KMS-11 (cell line): ENCODE measurements at regions not wholly inside any gene's neighbourhood (a gene's known extent, or its start where the extent isn't known, plus 50 kb on each side); places are given as distances from the start of the nearest gene placed in this dataset.

ENCODE experiments used
- H2AFZ ChIP-seq: fragments of 200-600 bp; sonication (generic); 2 replicates; pipeline ENCODE4 v1.6.1; 2016; ENCODE audit warnings: antibody characterized with exemption, mixed run types, low read depth
- H3K27ac ChIP-seq: fragments of 200-600 bp; sonication (generic); 2 replicates; pipeline ENCODE4 v1.6.1; 2016; ENCODE audit warnings: mild to moderate bottlenecking, mixed run types
- H3K27me3 ChIP-seq: fragments of 200-600 bp; sonication (generic); 2 replicates; pipeline ENCODE4 v1.6.1; 2017; ENCODE audit warnings: mild to moderate bottlenecking, low read depth, mixed run types, moderate library complexity; ENCODE audit not compliant: insufficient read depth
- H3K36me3 ChIP-seq: fragments of 200-600 bp; sonication (generic); 2 replicates; pipeline ENCODE4 v1.6.1; 2017; ENCODE audit warnings: mild to moderate bottlenecking, mixed run types; ENCODE audit not compliant: insufficient read depth
- H3K4me1 ChIP-seq: fragments of 200-600 bp; sonication (generic); 2 replicates; pipeline ENCODE4 v1.6.1; 2016; ENCODE audit warnings: mild to moderate bottlenecking, low read depth, mixed run types; ENCODE audit not compliant: poor library complexity, severe bottlenecking
- H3K4me2 ChIP-seq: fragments of 200-600 bp; sonication (generic); 2 replicates; pipeline ENCODE4 v1.7.0; 2016; ENCODE audit warnings: mild to moderate bottlenecking, mixed run types
- H3K4me3 ChIP-seq: fragments of 200-600 bp; sonication (generic); IDR thresholded peaks from 2 replicates; pipeline ENCODE4 v1.6.1; 2017; ENCODE audit warnings: low read depth, low read length, mixed read lengths; ENCODE audit not compliant: insufficient read depth
- H3K79me2 ChIP-seq: fragments of 200-600 bp; sonication (generic); 2 replicates; pipeline ENCODE4 v1.6.1; 2016; ENCODE audit warnings: low read depth, mixed run types; ENCODE audit not compliant: insufficient read depth
- H3K9ac ChIP-seq: fragments of 200-600 bp; sonication (generic); 2 replicates; pipeline ENCODE4 v1.6.1; 2016; ENCODE audit warnings: mild to moderate bottlenecking, mixed run types
- H4K20me1 ChIP-seq: fragments of 200-600 bp; sonication (generic); 2 replicates; pipeline ENCODE4 v1.6.1; 2016; ENCODE audit warnings: mild to moderate bottlenecking, mixed run types; ENCODE audit not compliant: insufficient read depth
- TF ChIP-seq, protein P1 (sequence below): fragments of 200-600 bp; sonication (generic); conservative IDR thresholded peaks from 2 replicates; pipeline ENCODE4 v1.6.1; 2017; ENCODE audit warnings: low read depth, mild to moderate bottlenecking, antibody characterized with exemption, low read length, moderate library complexity, mixed read lengths

DNA sequence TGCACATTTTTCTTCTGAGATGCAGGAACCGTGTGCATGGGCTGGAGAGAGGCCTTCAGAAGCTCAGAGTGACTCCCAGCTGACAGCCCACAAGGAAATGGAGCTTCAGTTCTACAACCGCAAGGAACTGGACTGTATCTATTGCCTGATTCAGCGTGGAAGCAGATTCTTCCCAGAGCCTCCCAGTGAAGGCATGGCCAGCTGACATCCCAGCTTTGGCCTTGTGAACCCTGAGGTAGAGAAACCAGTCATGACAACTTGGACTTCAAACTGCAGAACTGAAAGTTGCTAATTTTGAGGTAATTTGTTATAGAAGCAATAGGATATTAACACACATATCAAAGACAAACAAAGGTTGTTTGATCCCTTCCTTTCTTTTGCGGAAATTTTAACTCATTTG, 94.3 kb upstream of the NOX3 start:
- H3K36me3 ChIP-seq, result no peaks in the 10 kb centered on the region
- H3K9ac ChIP-seq, result no peak overlapping the region
- no peak overlapping the region for H3K4me2 ChIP-seq
- H3K79me2 ChIP-seq, result no peaks in the 10 kb centered on the region
- TF ChIP-seq, protein P1, sequence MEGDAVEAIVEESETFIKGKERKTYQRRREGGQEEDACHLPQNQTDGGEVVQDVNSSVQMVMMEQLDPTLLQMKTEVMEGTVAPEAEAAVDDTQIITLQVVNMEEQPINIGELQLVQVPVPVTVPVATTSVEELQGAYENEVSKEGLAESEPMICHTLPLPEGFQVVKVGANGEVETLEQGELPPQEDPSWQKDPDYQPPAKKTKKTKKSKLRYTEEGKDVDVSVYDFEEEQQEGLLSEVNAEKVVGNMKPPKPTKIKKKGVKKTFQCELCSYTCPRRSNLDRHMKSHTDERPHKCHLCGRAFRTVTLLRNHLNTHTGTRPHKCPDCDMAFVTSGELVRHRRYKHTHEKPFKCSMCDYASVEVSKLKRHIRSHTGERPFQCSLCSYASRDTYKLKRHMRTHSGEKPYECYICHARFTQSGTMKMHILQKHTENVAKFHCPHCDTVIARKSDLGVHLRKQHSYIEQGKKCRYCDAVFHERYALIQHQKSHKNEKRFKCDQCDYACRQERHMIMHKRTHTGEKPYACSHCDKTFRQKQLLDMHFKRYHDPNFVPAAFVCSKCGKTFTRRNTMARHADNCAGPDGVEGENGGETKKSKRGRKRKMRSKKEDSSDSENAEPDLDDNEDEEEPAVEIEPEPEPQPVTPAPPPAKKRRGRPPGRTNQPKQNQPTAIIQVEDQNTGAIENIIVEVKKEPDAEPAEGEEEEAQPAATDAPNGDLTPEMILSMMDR, result no peak
- H2AFZ ChIP-seq, result no peak overlapping the region
- no peaks in the 10 kb centered on the region for H3K27me3 ChIP-seq
- no peaks in the 10 kb centered on the region for H3K4me1 ChIP-seq
- no peak overlapping the region for H3K27ac ChIP-seq
- no peak overlapping the region for H3K4me3 ChIP-seq
- no peaks in the 10 kb centered on the region for H4K20me1 ChIP-seq

GRCh38 chr6:155549028-155549798, 93.6 kb upstream of the NOX3 start:
- Histone ChIP-seq H3K4me2 (no peak overlapping the region), H3K27ac (no peak overlapping the region), H3K4me3 (no peak overlapping the region), H3K36me3 (no peaks in the 10 kb centered on the region), H3K27me3 (no peaks in the 10 kb centered on the region), H4K20me1 (no peaks in the 10 kb centered on the region), H3K4me1 (no peaks in the 10 kb centered on the region), H3K79me2 (no peaks in the 10 kb centered on the region), H2AFZ (no peak overlapping the region), H3K9ac (no peak overlapping the region)
- TF ChIP-seq, protein P1, result no peak

DNA sequence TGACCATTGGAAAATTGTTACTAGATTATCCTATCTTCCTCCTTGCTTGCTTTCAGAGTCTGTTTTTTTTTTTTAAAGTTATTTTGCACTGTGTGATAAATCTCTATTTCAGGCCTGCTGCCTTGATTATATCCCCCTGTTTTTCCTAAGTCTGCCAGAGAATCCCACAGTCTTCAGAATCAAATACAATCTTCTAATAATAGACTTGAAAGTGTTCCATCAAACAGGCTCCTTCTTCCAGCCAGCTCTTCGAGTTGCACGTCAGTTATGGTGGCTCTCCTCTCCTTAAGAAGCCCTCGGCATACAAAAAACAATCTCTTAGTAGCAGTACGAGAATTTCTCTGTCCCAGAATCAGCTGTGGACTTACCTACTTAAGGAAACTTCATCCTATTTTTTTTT, 92.9 kb upstream of the NOX3 start:
- no peak overlapping the region for H2AFZ ChIP-seq

GRCh38 chr6:155544677-155545076, 89.0 kb upstream of the NOX3 start:
- Histone ChIP-seq H3K36me3 (no peaks in the 10 kb centered on the region), H2AFZ (no peak overlapping the region), H4K20me1 (no peaks in the 10 kb centered on the region), H3K4me3 (no peak overlapping the region), H3K27me3 (no peaks in the 10 kb centered on the region), H3K4me2 (no peak overlapping the region), H3K9ac (no peak overlapping the region), H3K79me2 (no peaks in the 10 kb centered on the region), H3K4me1 (no peaks in the 10 kb centered on the region), H3K27ac (no peak overlapping the region)
- TF ChIP-seq, protein P1, result no peak

More for the DNA sequence above, 92.9 kb upstream of the NOX3 start:
- TF ChIP-seq, protein P1, result no peak
- no peak overlapping the region for H3K9ac ChIP-seq
- no peaks in the 10 kb centered on the region for H4K20me1 ChIP-seq
- no peaks in the 10 kb centered on the region for H3K79me2 ChIP-seq
- no peak overlapping the region for H3K27ac ChIP-seq
- H3K4me1 ChIP-seq, result no peaks in the 10 kb centered on the region
- H3K27me3 ChIP-seq, result no peaks in the 10 kb centered on the region
- no peak overlapping the region for H3K4me2 ChIP-seq
- H3K4me3 ChIP-seq, result no peak overlapping the region
- no peaks in the 10 kb centered on the region for H3K36me3 ChIP-seq
